HEK293T (cell line): ENCODE measurements at regions not wholly inside any gene's neighbourhood (a gene's known extent, or its start where the extent isn't known, plus 50 kb on each side); places are given as distances from the start of the nearest gene placed in this dataset.

Experiments used
- BHLHE40 ChIP-seq: fragments of 450-650 bp; IDR thresholded peaks from 2 replicates; pipeline ENCODE4 v1.6.1; 2016; ENCODE audit warnings: mild to moderate bottlenecking, moderate library complexity, borderline replicate concordance
- CTBP1 ChIP-seq: fragments of 450-650 bp; IDR thresholded peaks from 2 replicates; pipeline ENCODE4 v1.6.1; 2016; ENCODE audit warnings: borderline replicate concordance
- ELF4 ChIP-seq: fragments of 450-650 bp; IDR thresholded peaks from 2 replicates; pipeline ENCODE4 v1.6.1; 2017; ENCODE audit warnings: antibody characterized with exemption
- FOXA1 ChIP-seq: fragments of 450-650 bp; IDR thresholded peaks from 2 replicates; pipeline ENCODE4 v1.6.1; 2016; ENCODE audit warnings: mild to moderate bottlenecking
- FOXK2 ChIP-seq: fragments of 450-650 bp; IDR thresholded peaks from 2 replicates; pipeline ENCODE4 v1.6.1; 2016; ENCODE audit warnings: mild to moderate bottlenecking
- FOXM1 ChIP-seq: fragments of 450-650 bp; IDR thresholded peaks from 2 replicates; pipeline ENCODE4 v1.6.1; 2017; ENCODE audit warnings: mild to moderate bottlenecking, borderline replicate concordance
- HDGF ChIP-seq: fragments of 450-650 bp; IDR thresholded peaks from 2 replicates; pipeline ENCODE4 v1.6.1; 2017; ENCODE audit warnings: antibody characterized with exemption, borderline replicate concordance
- LEF1 ChIP-seq: fragments of 450-650 bp; IDR thresholded peaks from 2 replicates; pipeline ENCODE4 v1.6.1; 2017; ENCODE audit warnings: mild to moderate bottlenecking, borderline replicate concordance
- NFRKB ChIP-seq: fragments of 450-650 bp; IDR thresholded peaks from 2 replicates; pipeline ENCODE4 v1.6.1; 2016; ENCODE audit warnings: mild to moderate bottlenecking, moderate library complexity
- SP1 ChIP-seq: fragments of 450-650 bp; IDR thresholded peaks from 2 replicates; pipeline ENCODE4 v1.6.1; 2017
- TARDBP ChIP-seq: fragments of 450-650 bp; IDR thresholded peaks from 2 replicates; pipeline ENCODE4 v1.6.1; 2016
- ZNF384 ChIP-seq: fragments of 450-650 bp; IDR thresholded peaks from 2 replicates; pipeline ENCODE4 v1.6.1; 2016
- TF ChIP-seq, protein P1 (sequence below): fragments of 450-650 bp; IDR thresholded peaks from 2 replicates; pipeline ENCODE4 v1.6.1; 2016

DNA sequence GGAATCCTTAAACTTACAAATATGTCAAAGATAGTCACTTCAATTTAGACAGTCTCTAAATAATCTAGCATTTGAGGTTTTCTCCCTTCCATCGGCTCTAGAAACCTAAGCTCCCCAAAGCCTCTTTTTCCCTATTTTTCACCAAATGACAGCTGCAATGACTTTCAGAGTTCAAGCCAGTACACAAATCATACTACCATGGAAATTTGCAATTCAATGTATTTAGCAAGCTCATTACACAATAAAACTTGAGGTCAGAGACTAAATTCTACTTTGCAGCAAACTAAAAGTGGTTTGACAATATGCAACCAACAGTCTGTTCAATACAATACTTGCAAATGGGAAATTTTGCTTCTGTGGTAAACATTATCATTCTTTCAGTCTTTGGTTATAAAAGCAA, 80.3 kb downstream of the SKIDA1 start:
- no peak for TF ChIP-seq FOXM1
- no peak for TF ChIP-seq SP1
- TF ChIP-seq LEF1: no peak
- TF ChIP-seq FOXK2: no peak
- no peak for TF ChIP-seq ELF4
- no peak for TF ChIP-seq TARDBP
- no peak for TF ChIP-seq BHLHE40
- TF ChIP-seq, protein P1, sequence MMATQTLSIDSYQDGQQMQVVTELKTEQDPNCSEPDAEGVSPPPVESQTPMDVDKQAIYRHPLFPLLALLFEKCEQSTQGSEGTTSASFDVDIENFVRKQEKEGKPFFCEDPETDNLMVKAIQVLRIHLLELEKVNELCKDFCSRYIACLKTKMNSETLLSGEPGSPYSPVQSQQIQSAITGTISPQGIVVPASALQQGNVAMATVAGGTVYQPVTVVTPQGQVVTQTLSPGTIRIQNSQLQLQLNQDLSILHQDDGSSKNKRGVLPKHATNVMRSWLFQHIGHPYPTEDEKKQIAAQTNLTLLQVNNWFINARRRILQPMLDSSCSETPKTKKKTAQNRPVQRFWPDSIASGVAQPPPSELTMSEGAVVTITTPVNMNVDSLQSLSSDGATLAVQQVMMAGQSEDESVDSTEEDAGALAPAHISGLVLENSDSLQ: no peak
- no peak for TF ChIP-seq FOXA1
- no peak for TF ChIP-seq HDGF
- no peak for TF ChIP-seq ZNF384
- TF ChIP-seq NFRKB: no peak
- TF ChIP-seq CTBP1: no peak
